PC-9 (cell line): ENCODE measurements at regions not wholly inside any gene's neighbourhood (a gene's known extent, or its start where the extent isn't known, plus 50 kb on each side); places are given as distances from the start of the nearest gene placed in this dataset.

Experiments used
- BruUV-seq: library from RNA; stranded (reverse); fragments of 400-500 nt; replicated peaks from 2 replicates; lab custom pipeline; 2021; lab: Mats Ljungman, UMichigan
- CTCF ChIA-PET: fragments of 300-600 bp; sonication (Branson Sonifier 250); formaldehyde crosslinking; loops from one replicate; lab custom pipeline; 2022; ENCODE audit warnings: antibody characterized with exemption; lab: Charles Lee
- POLR2A ChIA-PET: fragments of 300-600 bp; sonication (Branson Sonifier 250); formaldehyde crosslinking; loops from one replicate; lab custom pipeline; 2022; ENCODE audit warnings: antibody characterized with exemption; ENCODE audit not compliant: unreplicated experiment; lab: Charles Lee
- DNase-seq, 2 experiments: peaks; one replicate each; pipeline versions ENCODE4 v3.0.0 to v3.0.0-alpha.2; 2015 to 2022; ENCODE audit warnings: mixed read lengths in 1 of 2
- H2AFZ ChIP-seq: fragments of 200-600 bp; sonication (generic); 2 replicates; pipeline ENCODE4 v1.8.1; 2017; ENCODE audit warnings: antibody characterized with exemption
- H3F3A ChIP-seq: fragments of 200-600 bp; sonication (generic); 2 replicates; pipeline ENCODE4 v1.8.1; 2017; ENCODE audit warnings: antibody characterized with exemption, mild to moderate bottlenecking, low read depth; ENCODE audit not compliant: insufficient read depth
- H3K27ac ChIP-seq: fragments of 200-600 bp; sonication (generic); 2 replicates; pipeline ENCODE4 v1.6.1; 2016; ENCODE audit warnings: mixed run types
- H3K27me3 ChIP-seq: fragments of 200-600 bp; sonication (generic); 2 replicates; pipeline ENCODE4 v1.6.1; 2016; ENCODE audit warnings: low read depth, mixed run types; ENCODE audit not compliant: insufficient read depth
- H3K36me3 ChIP-seq: fragments of 200-600 bp; sonication (generic); 2 replicates; pipeline ENCODE4 v1.6.1; 2016; ENCODE audit warnings: low read depth, mixed run types
- H3K4me1 ChIP-seq: fragments of 200-600 bp; sonication (generic); replicated peaks from 2 replicates; pipeline ENCODE4 v1.6.1; 2016; ENCODE audit warnings: mixed run types; ENCODE audit not compliant: insufficient read depth
- H3K4me2 ChIP-seq: fragments of 200-600 bp; sonication (generic); 2 replicates; pipeline ENCODE4 v1.6.1; 2017; ENCODE audit warnings: mixed run types
- H3K4me3 ChIP-seq: fragments of 200-600 bp; sonication (generic); 2 replicates; pipeline ENCODE4 v1.6.1; 2016; ENCODE audit warnings: mixed run types
- H3K79me2 ChIP-seq: fragments of 200-600 bp; sonication (generic); 2 replicates; pipeline ENCODE4 v1.6.1; 2017; ENCODE audit warnings: low read depth, mixed run types
- H3K9me2 ChIP-seq: fragments of 200-600 bp; sonication (generic); 2 replicates; pipeline ENCODE4 v1.8.1; 2017; ENCODE audit warnings: mild to moderate bottlenecking; ENCODE audit not compliant: insufficient read depth
- H3K9me3 ChIP-seq: fragments of 200-600 bp; sonication (generic); 2 replicates; pipeline ENCODE4 v1.8.1; 2016; ENCODE audit warnings: low read depth; ENCODE audit not compliant: insufficient read depth
- H4K20me1 ChIP-seq: fragments of 200-600 bp; sonication (generic); 2 replicates; pipeline ENCODE4 v1.8.1; 2017; ENCODE audit not compliant: insufficient read depth
- CTCF ChIP-seq: fragments of 200-600 bp; sonication (generic); conservative IDR thresholded peaks from 2 replicates; pipeline ENCODE4 v1.6.1; 2017; ENCODE audit warnings: mixed run types, antibody characterized with exemption, mild to moderate bottlenecking, moderate library complexity
- EZH2 ChIP-seq: fragments of 200-600 bp; sonication (generic); IDR thresholded peaks from 2 replicates; pipeline ENCODE4 v1.8.0; 2017; ENCODE audit warnings: antibody characterized with exemption, low read depth
- intact Hi-C: fragments of 100-400 bp; cut with micrococcal nuclease; formaldehyde crosslinking; loops from one replicate; pipeline ENCODE4 v1.10.0; 2022; ENCODE audit not compliant: unreplicated experiment

- CTCF ChIA-PET: no interaction called here
- Histone ChIP-seq H3K4me3 (no peak overlapping the region), H3K36me3 (no peaks in the 10 kb centered on the region), H3K79me2 (no peaks in the 10 kb centered on the region), H3K27ac (no peak overlapping the region), H3F3A (no peaks in the 10 kb centered on the region), H3K9me3 (no peaks in the 10 kb centered on the region), H2AFZ (no peak overlapping the region), H3K4me1 (no peaks in the 10 kb centered on the region), H3K4me2 (no peak overlapping the region), H3K27me3 (peaks cover 15% of the 10 kb centered on the region; the same call in 1 of the 2 replicates), H3K9me2 (no peaks in the 10 kb centered on the region), H4K20me1 (no peaks in the 10 kb centered on the region)
- TF ChIP-seq CTCF: no peak
- no peak for TF ChIP-seq EZH2
- POLR2A ChIA-PET: no interaction called here
- no peak for DNase-seq
- no TSS peak for BruUV-seq
- intact Hi-C loops: no loop called here
Observed at GRCh38 chr15:94838281-94838680, 606.9 kb downstream of the MCTP2 start.

DNA sequence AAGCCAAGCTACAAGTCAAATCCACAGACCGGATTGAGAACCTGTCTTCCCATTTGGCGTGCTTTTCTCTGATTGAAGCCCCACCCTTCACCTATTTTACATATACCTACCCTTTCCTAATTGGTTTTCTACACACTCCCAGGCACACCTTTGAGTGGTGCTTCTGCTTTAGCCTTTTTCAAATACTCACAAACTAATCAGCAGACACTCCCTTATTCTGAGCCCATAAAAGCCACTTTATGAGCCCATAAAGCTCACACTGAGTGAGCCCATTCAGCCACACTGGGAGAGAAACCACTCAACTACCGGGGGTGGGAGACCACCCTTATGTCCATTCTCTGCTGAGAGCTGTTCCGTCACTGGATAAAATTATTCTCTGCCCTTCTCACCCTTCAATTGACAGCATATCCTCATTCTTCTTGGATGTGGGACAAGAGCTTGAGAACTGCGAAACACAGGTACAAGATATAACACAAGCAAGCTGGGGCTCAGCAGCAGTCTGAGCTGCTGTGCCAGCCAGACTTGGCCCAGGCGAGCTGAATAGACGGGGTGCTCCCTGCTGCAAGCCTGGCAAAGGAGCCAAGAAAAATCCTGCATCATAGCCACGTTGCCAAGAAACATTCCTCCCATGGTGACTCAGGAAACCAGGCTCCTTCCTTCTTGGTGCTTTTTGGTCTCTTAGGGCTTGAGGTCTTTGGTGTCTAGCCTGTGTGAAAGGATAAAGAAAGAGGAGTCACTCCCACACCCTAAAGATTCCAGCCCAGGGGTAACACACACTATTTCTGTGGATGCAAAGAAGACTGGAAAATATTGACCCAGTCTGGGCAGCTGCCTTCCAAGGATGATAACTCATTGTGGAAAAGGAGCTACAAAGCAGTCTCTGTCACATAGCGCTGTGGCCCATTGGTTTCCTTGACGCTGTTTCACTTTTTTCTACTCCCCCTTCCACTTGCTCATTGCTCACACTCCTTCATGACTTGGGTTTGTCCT, 609.7 kb downstream of the MCTP2 start:
- no TSS peak for BruUV-seq
- no peaks in the 10 kb centered on the region for H3K9me2 ChIP-seq
- TF ChIP-seq EZH2: no peak
- TF ChIP-seq CTCF: no peak
- no peak overlapping the region for H2AFZ ChIP-seq
- no peaks in the 10 kb centered on the region for H3K27me3 ChIP-seq
- no peaks in the 10 kb centered on the region for H3F3A ChIP-seq
- H3K27ac ChIP-seq: no peak overlapping the region
- POLR2A ChIA-PET: no interaction called here
- H3K79me2 ChIP-seq: no peaks in the 10 kb centered on the region
- intact Hi-C loops: no loop called here
- no peaks in the 10 kb centered on the region for H3K36me3 ChIP-seq
- CTCF ChIA-PET: interaction anchor here (0.6 kb wide), 1 partner anchor 67 kb away, joined by 3 read pairs; no protein-coding TSS in a partner anchor
- H3K9me3 ChIP-seq: no peaks in the 10 kb centered on the region
- H3K4me3 ChIP-seq: no peak overlapping the region
- no peak for DNase-seq
- no peak overlapping the region for H3K4me2 ChIP-seq
- H4K20me1 ChIP-seq: no peaks in the 10 kb centered on the region
- no peaks in the 10 kb centered on the region for H3K4me1 ChIP-seq

DNA sequence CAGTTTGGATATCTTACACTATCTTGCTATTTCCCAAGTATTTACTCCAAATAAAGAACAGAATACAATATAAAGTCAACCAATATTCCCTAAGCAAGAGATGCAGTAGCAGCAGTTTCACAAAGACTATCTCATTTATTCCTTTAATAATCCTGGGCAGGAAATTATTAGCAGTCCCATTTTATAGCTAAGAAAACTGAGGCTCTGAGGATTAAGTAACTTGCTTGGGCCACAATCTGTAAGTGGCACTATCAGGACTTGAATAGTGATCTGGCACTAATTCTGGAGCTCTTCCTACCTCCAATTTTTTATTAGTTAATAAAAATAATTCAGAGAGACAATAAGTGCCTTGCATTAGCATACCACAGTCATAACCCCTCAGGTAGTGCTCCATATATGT, 611.7 kb downstream of the MCTP2 start:
- no peak for DNase-seq
- ChIA-PET CTCF (no interaction called here), POLR2A (no interaction called here)
- H3K9me2 ChIP-seq: no peaks in the 10 kb centered on the region
- H3K36me3 ChIP-seq: no peaks in the 10 kb centered on the region
- H4K20me1 ChIP-seq: no peaks in the 10 kb centered on the region
- H3K79me2 ChIP-seq: no peaks in the 10 kb centered on the region
- H3K27me3 ChIP-seq: no peaks in the 10 kb centered on the region
- H3K9me3 ChIP-seq: no peaks in the 10 kb centered on the region
- no peak overlapping the region for H2AFZ ChIP-seq
- intact Hi-C loops: no loop called here
- no peak overlapping the region for H3K4me3 ChIP-seq
- H3K4me1 ChIP-seq: no peaks in the 10 kb centered on the region
- H3K4me2 ChIP-seq: no peak overlapping the region
- H3F3A ChIP-seq: no peaks in the 10 kb centered on the region
- TF ChIP-seq CTCF (no peak), EZH2 (no peak)
- no peak overlapping the region for H3K27ac ChIP-seq
- BruUV-seq: no TSS peak
